ENCODE measurements at regions not wholly inside any gene's neighbourhood (a gene's known extent, or its start where the extent isn't known, plus 50 kb on each side); places are given as distances from the start of the nearest gene placed in this dataset.

- TF ChIP-seq CTCF (conservative IDR thresholded peaks at IDR 0.05 in 1 of 2, IDR thresholded peaks at IDR 0.05 in 1 of 2; ENCODE audit: extremely low read depth in 1 of 2, insufficient read depth in 1 of 2, low read depth in 1 of 2, low read length in 2 of 2) (no peak), EZH2 (IDR thresholded peaks at IDR 0.05; ENCODE audit: borderline replicate concordance, low read length) (no peak)
These were observed 155.4 kb upstream of the FHL2 start for GRCh38 chr2:105554235-105554634.
